ENCODE measurements at regions not wholly inside any gene's neighbourhood (a gene's known extent, or its start where the extent isn't known, plus 50 kb on each side); places are given as distances from the start of the nearest gene placed in this dataset.

DNA sequence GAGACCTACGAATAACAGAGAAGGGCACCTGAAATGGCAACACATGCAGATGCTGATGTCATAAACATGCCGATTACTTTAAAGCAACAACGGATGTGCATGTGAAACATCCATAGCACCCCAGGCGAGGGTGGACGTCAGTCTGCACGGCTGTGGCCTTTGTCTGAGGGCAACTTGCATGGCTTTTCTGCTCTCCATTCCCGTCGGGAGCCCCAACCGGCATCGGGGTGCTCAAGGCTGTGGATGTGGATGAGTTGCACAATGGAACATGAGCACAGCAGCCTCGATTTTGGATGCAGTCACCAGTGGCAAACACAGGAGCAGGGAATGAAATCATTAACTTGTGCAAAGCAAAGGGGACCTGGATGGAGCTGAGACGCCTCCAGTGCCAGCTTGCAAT, 298.2 kb upstream of the SALL3 start:
- TF ChIP-seq, protein P1, sequence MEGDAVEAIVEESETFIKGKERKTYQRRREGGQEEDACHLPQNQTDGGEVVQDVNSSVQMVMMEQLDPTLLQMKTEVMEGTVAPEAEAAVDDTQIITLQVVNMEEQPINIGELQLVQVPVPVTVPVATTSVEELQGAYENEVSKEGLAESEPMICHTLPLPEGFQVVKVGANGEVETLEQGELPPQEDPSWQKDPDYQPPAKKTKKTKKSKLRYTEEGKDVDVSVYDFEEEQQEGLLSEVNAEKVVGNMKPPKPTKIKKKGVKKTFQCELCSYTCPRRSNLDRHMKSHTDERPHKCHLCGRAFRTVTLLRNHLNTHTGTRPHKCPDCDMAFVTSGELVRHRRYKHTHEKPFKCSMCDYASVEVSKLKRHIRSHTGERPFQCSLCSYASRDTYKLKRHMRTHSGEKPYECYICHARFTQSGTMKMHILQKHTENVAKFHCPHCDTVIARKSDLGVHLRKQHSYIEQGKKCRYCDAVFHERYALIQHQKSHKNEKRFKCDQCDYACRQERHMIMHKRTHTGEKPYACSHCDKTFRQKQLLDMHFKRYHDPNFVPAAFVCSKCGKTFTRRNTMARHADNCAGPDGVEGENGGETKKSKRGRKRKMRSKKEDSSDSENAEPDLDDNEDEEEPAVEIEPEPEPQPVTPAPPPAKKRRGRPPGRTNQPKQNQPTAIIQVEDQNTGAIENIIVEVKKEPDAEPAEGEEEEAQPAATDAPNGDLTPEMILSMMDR (IDR thresholded peaks at IDR 0.05) = no peak
- H3K27ac Mint-ChIP-seq = no peak overlapping the region
- H3K4me3 Mint-ChIP-seq = no peak overlapping the region
- H3K9me3 Mint-ChIP-seq = peaks cover 3% of the 10 kb centered on the region
- H3K36me3 Mint-ChIP-seq (ENCODE audit: low read depth) = no peaks in the 10 kb centered on the region
- H3K27me3 Mint-ChIP-seq (ENCODE audit: low read depth, poor library complexity) = peaks cover 15% of the 10 kb centered on the region
- peaks cover 11% of the 10 kb centered on the region for H3K4me1 Mint-ChIP-seq
- no peak for DNase-seq

- no peaks in the 10 kb centered on the region for H3K36me3 Mint-ChIP-seq (ENCODE audit: low read depth)
- H3K9me3 Mint-ChIP-seq = peaks cover 3% of the 10 kb centered on the region
- no peak overlapping the region for H3K27ac Mint-ChIP-seq
- no peak overlapping the region for H3K4me3 Mint-ChIP-seq
- H3K27me3 Mint-ChIP-seq (ENCODE audit: low read depth, poor library complexity) = peaks cover 18% of the 10 kb centered on the region
- peaks cover 11% of the 10 kb centered on the region for H3K4me1 Mint-ChIP-seq
- TF ChIP-seq, protein P1 (IDR thresholded peaks at IDR 0.05) = no peak
- no peak for DNase-seq
These were observed 297.7 kb upstream of the SALL3 start for GRCh38 chr18:78681934-78682333.

DNA sequence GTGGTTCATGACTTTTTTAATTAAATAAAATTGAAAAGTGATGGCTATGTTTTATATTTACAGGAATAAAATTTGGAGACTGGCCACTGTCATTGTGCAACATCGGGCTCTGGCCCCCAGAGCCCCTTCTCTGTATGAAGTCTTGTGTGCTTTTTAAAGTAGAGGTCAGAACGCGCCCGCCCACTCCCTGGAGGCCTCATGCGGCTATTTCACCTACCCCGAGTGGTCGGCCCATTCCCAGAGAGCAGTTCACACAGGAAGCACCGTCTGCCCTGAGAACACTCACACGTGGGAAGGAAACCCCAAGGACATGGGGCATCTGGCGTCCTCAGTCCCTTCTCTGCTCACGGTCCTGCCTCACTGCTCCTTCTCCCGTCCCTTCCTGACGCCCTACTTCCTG, 296.9 kb upstream of the SALL3 start:
- Mint-ChIP-seq H3K36me3 (ENCODE audit: low read depth) (no peaks in the 10 kb centered on the region), H3K27me3 (ENCODE audit: low read depth, poor library complexity) (peaks cover 18% of the 10 kb centered on the region), H3K27ac (no peak overlapping the region), H3K4me1 (peaks cover 5% of the 10 kb centered on the region), H3K9me3 (peaks cover 3% of the 10 kb centered on the region), H3K4me3 (no peak overlapping the region)
- TF ChIP-seq, protein P1 (IDR thresholded peaks at IDR 0.05) = no peak
- DNase-seq = no peak

GRCh38 chr18:78683191-78684010, 296.2 kb upstream of the SALL3 start:
- Mint-ChIP-seq H3K4me1 (peaks cover 3% of the 10 kb centered on the region), H3K9me3 (peaks cover 2% of the 10 kb centered on the region), H3K27me3 (ENCODE audit: low read depth, poor library complexity) (peaks cover 12% of the 10 kb centered on the region), H3K36me3 (ENCODE audit: low read depth) (no peaks in the 10 kb centered on the region), H3K27ac (no peak overlapping the region), H3K4me3 (no peak overlapping the region)
- no peak for DNase-seq
- TF ChIP-seq, protein P1 (IDR thresholded peaks at IDR 0.05) = no peak

DNA sequence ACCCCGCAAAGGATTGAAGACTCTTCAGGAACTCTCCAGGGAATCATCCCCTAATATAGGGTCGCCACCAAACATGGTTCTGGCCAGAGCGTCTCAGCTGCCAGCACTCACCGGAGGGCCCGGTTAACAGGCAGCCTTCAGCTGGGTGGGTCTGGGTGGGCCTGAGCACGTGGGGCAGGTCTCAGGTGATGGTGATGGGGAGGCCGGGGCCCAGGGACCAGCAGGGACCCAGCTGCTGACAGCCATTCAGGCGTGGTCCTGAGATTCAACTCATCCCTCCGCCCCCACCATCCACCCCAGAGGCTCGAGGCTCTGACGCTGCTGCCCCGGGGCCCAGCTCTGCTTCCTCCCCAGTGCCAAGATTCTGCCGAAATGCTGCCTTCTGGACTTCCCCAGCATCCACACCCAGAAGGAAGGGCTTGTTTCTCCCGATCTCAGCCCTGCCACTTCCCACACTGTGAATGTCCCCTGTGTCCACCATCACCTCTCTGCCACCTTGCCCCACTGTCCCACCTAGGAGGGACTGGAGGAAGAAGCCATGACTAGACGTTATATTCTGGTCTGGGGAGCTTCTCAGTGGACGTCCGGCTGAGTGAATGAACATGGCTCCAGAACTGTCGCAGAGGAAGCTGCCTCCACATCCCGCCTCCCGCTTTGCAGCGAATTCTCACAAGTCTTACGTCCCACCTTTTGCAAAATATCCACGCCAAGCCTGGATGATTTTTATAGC, 294.2 kb upstream of the SALL3 start:
- Mint-ChIP-seq H3K36me3 (ENCODE audit: low read depth) (no peaks in the 10 kb centered on the region), H3K4me1 (no peaks in the 10 kb centered on the region), H3K9me3 (no peaks in the 10 kb centered on the region), H3K27ac (no peak overlapping the region), H3K27me3 (ENCODE audit: low read depth, poor library complexity) (peaks cover 6% of the 10 kb centered on the region), H3K4me3 (no peak overlapping the region)
- TF ChIP-seq, protein P1 (IDR thresholded peaks at IDR 0.05) = no peak
- no peak for DNase-seq
